ENCODE measurements at regions not wholly inside any gene's neighbourhood (a gene's known extent, or its start where the extent isn't known, plus 50 kb on each side); places are given as distances from the start of the nearest gene placed in this dataset.

- intact Hi-C loops (cut with micrococcal nuclease): no loop called here
Observed at GRCh38 chr11:80388536-80388935, 947.7 kb upstream of the TENM4 start.

GRCh38 chr11:80388130-80388529, 947.3 kb upstream of the TENM4 start:
- intact Hi-C loops (cut with micrococcal nuclease): no loop called here

- intact Hi-C loops (cut with micrococcal nuclease): no loop called here
Observed at GRCh38 chr11:80383655-80384054, 942.8 kb upstream of the TENM4 start.

- intact Hi-C loops (cut with micrococcal nuclease): no loop called here
Observed at GRCh38 chr11:80379620-80380278, 938.9 kb upstream of the TENM4 start.

- intact Hi-C loops (cut with micrococcal nuclease): no loop called here
Observed at GRCh38 chr11:80371931-80372330, 931.1 kb upstream of the TENM4 start.

- intact Hi-C loops (cut with micrococcal nuclease): no loop called here
Observed at GRCh38 chr11:80365980-80366379, 925.1 kb upstream of the TENM4 start.

- intact Hi-C loops (cut with micrococcal nuclease): no loop called here
Observed at GRCh38 chr11:80365076-80365725, 924.4 kb upstream of the TENM4 start.

- intact Hi-C loops (cut with micrococcal nuclease): no loop called here
Observed at GRCh38 chr11:80362563-80363340, 921.9 kb upstream of the TENM4 start.

GRCh38 chr11:80355251-80355650, 914.4 kb upstream of the TENM4 start:
- intact Hi-C loops (cut with micrococcal nuclease): no loop called here

- intact Hi-C loops (cut with micrococcal nuclease): no loop called here
Observed at GRCh38 chr11:80350541-80350940, 909.7 kb upstream of the TENM4 start.

- intact Hi-C loops (cut with micrococcal nuclease): no loop called here
Observed at GRCh38 chr11:80349997-80350396, 909.2 kb upstream of the TENM4 start.

- intact Hi-C loops (cut with micrococcal nuclease): no loop called here
Observed at GRCh38 chr11:80346353-80347059, 905.7 kb upstream of the TENM4 start.

- intact Hi-C loops (cut with micrococcal nuclease): no loop called here
Observed at GRCh38 chr11:80343436-80343835, 902.6 kb upstream of the TENM4 start.

GRCh38 chr11:80338231-80338630, 897.4 kb upstream of the TENM4 start:
- intact Hi-C loops (cut with micrococcal nuclease): no loop called here

GRCh38 chr11:80331694-80332093, 890.9 kb upstream of the TENM4 start:
- intact Hi-C loops (cut with micrococcal nuclease): no loop called here

- intact Hi-C loops (cut with micrococcal nuclease): no loop called here
Observed at GRCh38 chr11:80330264-80330663, 889.4 kb upstream of the TENM4 start.

GRCh38 chr11:80328774-80329173, 887.9 kb upstream of the TENM4 start:
- intact Hi-C loops (cut with micrococcal nuclease): no loop called here

GRCh38 chr11:80327956-80328614, 887.3 kb upstream of the TENM4 start:
- intact Hi-C loops (cut with micrococcal nuclease): no loop called here

GRCh38 chr11:80321786-80322185, 881.0 kb upstream of the TENM4 start:
- intact Hi-C loops (cut with micrococcal nuclease): no loop called here

- intact Hi-C loops (cut with micrococcal nuclease): no loop called here
Observed at GRCh38 chr11:80320765-80321164, 879.9 kb upstream of the TENM4 start.

GRCh38 chr11:80320226-80320625, 879.4 kb upstream of the TENM4 start:
- intact Hi-C loops (cut with micrococcal nuclease): no loop called here
